VCaP (cell line): ENCODE measurements at regions not wholly inside any gene's neighbourhood (a gene's known extent, or its start where the extent isn't known, plus 50 kb on each side); places are given as distances from the start of the nearest gene placed in this dataset.
A peak's percentile ranks its signal among the peaks of the same experiment; 100 is the strongest.

ENCODE experiments used
- H3K27ac ChIP-seq: fragments of 450-650 bp; 2 replicates; pipeline ENCODE4 v1.5.1; 2017
- CTCF ChIP-seq: fragments of 450-650 bp; conservative IDR thresholded peaks from 2 replicates; pipeline ENCODE4 v1.5.1; 2017; ENCODE audit warnings: mild to moderate bottlenecking, moderate library complexity

DNA sequence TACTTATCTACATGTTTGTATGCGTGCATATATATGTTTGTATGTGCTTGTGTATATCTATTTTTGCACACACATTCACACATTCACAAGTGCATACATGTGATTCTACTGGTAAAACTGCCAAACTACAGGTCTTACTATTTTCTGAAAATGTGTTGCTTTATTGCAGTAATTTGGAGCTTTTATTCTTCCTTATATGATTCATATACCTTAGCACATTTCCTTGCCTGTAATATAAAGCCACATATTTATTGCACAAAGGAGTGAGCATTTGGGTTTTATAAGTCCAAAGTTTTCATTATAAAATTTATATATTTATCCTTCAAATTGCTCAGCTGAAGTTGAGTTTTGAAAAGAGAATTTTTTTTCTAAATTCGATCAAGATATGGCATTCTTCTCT lies 1120.4 kb upstream of the PCDH9 start:
- no peak overlapping the region for H3K27ac ChIP-seq
- TF ChIP-seq CTCF: no peak

DNA sequence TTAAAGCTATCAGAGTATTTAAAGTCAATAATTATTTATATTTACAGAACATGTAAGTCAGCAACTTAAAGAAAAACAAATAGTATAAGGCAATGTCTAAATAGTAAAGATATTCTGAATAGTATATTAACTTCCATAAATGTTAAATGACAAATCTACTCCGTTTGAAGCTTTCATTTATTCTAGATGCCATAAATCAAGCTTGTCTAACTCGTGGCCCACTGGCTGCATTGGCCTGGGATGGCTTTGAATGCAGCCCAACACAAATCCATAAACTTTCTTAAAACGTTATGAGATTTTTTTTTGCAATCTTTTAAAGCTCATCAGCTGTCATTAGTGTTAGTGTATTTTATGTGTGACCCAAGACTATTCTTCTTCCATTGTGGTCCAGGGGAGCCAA lies 1117.1 kb upstream of the PCDH9 start:
- TF ChIP-seq CTCF: no peak
- H3K27ac ChIP-seq: no peak overlapping the region

DNA sequence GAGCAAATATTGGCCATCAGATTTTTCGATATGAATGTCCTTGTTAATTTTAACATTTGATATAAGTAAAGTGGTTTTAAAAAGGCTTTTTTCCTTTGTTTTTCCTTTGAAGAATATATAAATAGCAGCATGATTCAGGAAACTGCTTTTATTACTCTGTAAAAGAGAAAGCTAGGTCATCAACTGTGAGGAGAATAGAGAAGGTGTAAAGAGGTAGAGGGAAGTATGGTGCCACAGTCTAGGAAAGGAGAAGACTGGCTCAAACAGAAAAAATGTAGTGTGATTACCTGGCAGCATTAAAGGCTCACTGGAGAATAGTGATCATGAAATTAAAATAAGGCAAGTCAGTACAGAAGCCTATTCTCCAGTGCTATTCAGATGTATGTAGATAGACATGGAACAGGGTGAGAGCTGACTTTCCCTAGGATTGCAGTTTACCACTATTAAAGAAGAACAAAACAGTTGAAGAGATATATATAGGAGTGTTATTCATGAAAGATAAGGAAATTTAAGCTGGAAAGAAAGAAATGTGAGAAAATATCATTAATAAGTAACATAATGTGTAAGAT lies 1115.9 kb upstream of the PCDH9 start:
- no peak for TF ChIP-seq CTCF
- peak overlapping the region; percentile 36 for H3K27ac ChIP-seq

- TF ChIP-seq CTCF: no peak
- H3K27ac ChIP-seq: no peak overlapping the region
Measured at GRCh38 chr13:68323124-68323523, 1093.0 kb upstream of the PCDH9 start.

DNA sequence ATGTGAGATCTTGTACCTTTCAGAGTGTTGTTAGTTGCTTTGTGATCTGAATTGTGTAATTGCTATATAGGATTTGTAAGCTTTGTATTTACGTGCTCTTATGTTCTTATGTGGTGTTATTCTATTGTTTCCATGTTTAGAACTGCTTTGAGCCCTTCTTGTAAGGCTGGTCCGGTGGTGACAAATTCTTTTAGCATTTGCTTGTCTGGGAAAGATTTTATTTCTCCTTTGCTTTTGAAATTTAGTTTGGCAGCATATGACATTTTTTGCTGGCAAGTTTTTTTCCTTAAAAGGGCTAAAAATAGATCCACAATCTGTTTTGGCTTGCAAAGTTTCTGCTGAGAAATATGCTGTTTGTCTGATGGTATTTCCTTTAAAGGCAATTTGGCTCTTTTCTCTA lies 1089.2 kb upstream of the PCDH9 start:
- TF ChIP-seq CTCF: no peak
- H3K27ac ChIP-seq: no peak overlapping the region

GRCh38 chr13:68304286-68304893 lies 1074.3 kb upstream of the PCDH9 start:
- no peak overlapping the region for H3K27ac ChIP-seq
- peak; percentile 66 for TF ChIP-seq CTCF

DNA sequence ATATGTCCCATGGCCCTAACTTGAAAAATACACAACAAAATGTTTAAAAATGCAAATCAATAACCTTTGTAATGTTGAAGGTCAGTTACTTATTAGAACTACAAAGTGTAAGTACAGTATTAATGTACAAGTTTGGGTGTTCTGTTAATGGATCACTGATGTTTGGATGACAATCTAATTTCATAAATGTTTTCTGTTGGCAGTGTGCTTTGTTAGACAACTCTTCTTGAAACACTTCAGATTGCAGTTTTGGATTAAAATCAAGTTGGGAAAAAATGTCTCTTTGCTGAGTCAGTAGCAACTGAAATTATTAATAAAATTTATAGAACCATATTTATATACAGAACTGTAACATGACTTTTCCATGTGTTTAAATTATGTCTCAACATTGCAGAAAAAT lies 1063.5 kb upstream of the PCDH9 start:
- no peak for TF ChIP-seq CTCF
- no peak overlapping the region for H3K27ac ChIP-seq
